H1 (cell line): ENCODE measurements at regions not wholly inside any gene's neighbourhood (a gene's known extent, or its start where the extent isn't known, plus 50 kb on each side); places are given as distances from the start of the nearest gene placed in this dataset.

Experiments
- TF ChIP-seq, protein P1 (sequence below): IDR thresholded peaks from 2 replicates; pipeline ENCODE4 v1.6.1; 2012; ENCODE audit warnings: low read length, inconsistent platforms

DNA sequence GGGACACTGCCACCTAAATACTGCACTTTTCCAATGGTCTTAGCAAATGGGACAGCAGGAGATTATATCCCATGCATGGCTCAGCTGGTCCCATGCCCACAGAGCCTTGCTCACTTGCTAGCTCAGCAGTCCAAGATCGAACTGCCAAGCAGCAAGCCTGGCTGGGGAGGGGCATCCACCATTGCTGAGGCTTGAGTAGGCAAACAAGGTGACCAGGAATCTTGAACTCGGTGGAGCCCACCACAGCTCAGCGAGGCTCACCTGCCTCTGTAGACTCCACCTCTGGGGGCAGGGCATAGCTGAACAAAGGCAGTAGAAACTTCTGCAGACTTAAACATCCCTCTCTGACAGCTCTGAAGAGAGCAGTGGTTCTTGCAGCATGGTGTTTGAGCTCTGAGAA lies 370.8 kb upstream of the MGAT4C start (continued):
- TF ChIP-seq, protein P1, sequence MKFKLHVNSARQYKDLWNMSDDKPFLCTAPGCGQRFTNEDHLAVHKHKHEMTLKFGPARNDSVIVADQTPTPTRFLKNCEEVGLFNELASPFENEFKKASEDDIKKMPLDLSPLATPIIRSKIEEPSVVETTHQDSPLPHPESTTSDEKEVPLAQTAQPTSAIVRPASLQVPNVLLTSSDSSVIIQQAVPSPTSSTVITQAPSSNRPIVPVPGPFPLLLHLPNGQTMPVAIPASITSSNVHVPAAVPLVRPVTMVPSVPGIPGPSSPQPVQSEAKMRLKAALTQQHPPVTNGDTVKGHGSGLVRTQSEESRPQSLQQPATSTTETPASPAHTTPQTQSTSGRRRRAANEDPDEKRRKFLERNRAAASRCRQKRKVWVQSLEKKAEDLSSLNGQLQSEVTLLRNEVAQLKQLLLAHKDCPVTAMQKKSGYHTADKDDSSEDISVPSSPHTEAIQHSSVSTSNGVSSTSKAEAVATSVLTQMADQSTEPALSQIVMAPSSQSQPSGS: no peak
